Osteocyte (in vitro differentiated cells): ENCODE measurements at regions not wholly inside any gene's neighbourhood (a gene's known extent, or its start where the extent isn't known, plus 50 kb on each side); places are given as distances from the start of the nearest gene placed in this dataset.

Source experiments
- DNase-seq: peaks from one replicate; pipeline ENCODE4 v3.0.0; 2021; ENCODE audit warnings: mixed read lengths; ENCODE audit not compliant: unreplicated experiment; ENCODE audit errors: extremely low spot score
- H3K27ac Mint-ChIP-seq: one replicate; pipeline ENCODE4 v1.8.0; 2021; ENCODE audit warnings: mild to moderate bottlenecking, mixed read lengths; ENCODE audit not compliant: unreplicated experiment
- H3K27me3 Mint-ChIP-seq: one replicate; pipeline ENCODE4 v1.8.0; 2021; ENCODE audit warnings: mixed read lengths; ENCODE audit not compliant: unreplicated experiment
- H3K36me3 Mint-ChIP-seq: one replicate; pipeline ENCODE4 v1.8.0; 2021; ENCODE audit warnings: mixed read lengths; ENCODE audit not compliant: unreplicated experiment
- H3K4me1 Mint-ChIP-seq: one replicate; pipeline ENCODE4 v1.8.0; 2021; ENCODE audit warnings: mixed read lengths; ENCODE audit not compliant: unreplicated experiment
- H3K4me3 Mint-ChIP-seq: one replicate; pipeline ENCODE4 v1.8.0; 2021; ENCODE audit warnings: mild to moderate bottlenecking, moderate library complexity, mixed read lengths; ENCODE audit not compliant: unreplicated experiment
- H3K9me3 Mint-ChIP-seq: one replicate; pipeline ENCODE4 v1.8.0; 2021; ENCODE audit warnings: mixed read lengths; ENCODE audit not compliant: unreplicated experiment
- TF ChIP-seq, protein P1 (sequence below): fragments of 200-600 bp; sonication (generic); IDR thresholded peaks from 2 replicates; pipeline ENCODE4 v1.5.0; 2021; ENCODE audit warnings: antibody characterized with exemption, mild to moderate bottlenecking, moderate library complexity

DNA sequence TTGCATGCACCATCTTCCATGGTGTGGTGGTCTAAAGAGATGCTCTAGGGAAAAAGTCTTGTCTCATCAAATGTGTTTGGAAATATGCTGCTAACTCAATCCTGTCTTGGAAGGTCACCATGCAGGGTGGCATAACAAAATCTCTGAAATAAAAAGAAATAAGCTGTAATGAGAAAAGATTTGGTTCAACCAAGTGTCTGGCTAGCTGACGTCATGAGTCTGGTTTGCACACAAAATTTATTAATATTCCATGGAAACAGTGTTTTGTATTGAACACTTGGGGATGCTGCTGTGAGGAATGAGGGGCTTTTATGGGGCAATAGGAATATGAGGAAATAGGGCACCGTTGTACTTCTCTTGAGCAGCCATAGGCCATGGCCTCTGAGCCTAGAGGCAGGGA lies 575.7 kb upstream of the CDH5 start:
- TF ChIP-seq, protein P1, sequence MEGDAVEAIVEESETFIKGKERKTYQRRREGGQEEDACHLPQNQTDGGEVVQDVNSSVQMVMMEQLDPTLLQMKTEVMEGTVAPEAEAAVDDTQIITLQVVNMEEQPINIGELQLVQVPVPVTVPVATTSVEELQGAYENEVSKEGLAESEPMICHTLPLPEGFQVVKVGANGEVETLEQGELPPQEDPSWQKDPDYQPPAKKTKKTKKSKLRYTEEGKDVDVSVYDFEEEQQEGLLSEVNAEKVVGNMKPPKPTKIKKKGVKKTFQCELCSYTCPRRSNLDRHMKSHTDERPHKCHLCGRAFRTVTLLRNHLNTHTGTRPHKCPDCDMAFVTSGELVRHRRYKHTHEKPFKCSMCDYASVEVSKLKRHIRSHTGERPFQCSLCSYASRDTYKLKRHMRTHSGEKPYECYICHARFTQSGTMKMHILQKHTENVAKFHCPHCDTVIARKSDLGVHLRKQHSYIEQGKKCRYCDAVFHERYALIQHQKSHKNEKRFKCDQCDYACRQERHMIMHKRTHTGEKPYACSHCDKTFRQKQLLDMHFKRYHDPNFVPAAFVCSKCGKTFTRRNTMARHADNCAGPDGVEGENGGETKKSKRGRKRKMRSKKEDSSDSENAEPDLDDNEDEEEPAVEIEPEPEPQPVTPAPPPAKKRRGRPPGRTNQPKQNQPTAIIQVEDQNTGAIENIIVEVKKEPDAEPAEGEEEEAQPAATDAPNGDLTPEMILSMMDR = no peak
- DNase-seq = no peak
- H3K27me3 Mint-ChIP-seq = peaks cover 19% of the 10 kb centered on the region
- H3K4me3 Mint-ChIP-seq = no peak overlapping the region
- H3K27ac Mint-ChIP-seq = no peak overlapping the region
- no peaks in the 10 kb centered on the region for H3K36me3 Mint-ChIP-seq
- no peaks in the 10 kb centered on the region for H3K4me1 Mint-ChIP-seq
- no peaks in the 10 kb centered on the region for H3K9me3 Mint-ChIP-seq

- Mint-ChIP-seq H3K36me3 (no peaks in the 10 kb centered on the region), H3K27ac (no peak overlapping the region), H3K9me3 (no peaks in the 10 kb centered on the region), H3K27me3 (peaks cover 16% of the 10 kb centered on the region), H3K4me3 (no peak overlapping the region), H3K4me1 (no peaks in the 10 kb centered on the region)
- TF ChIP-seq, protein P1 = no peak
- no peak for DNase-seq
These were observed 577.1 kb upstream of the CDH5 start for GRCh38 chr16:65789161-65789945.

- no peaks in the 10 kb centered on the region for H3K36me3 Mint-ChIP-seq
- H3K4me1 Mint-ChIP-seq = peaks cover 6% of the 10 kb centered on the region
- H3K4me3 Mint-ChIP-seq = no peak overlapping the region
- no peak overlapping the region for H3K27ac Mint-ChIP-seq
- no peaks in the 10 kb centered on the region for H3K9me3 Mint-ChIP-seq
- DNase-seq = peak; percentile 51
- TF ChIP-seq, protein P1 = no peak
- H3K27me3 Mint-ChIP-seq = peaks cover 12% of the 10 kb centered on the region
These were observed 577.9 kb upstream of the CDH5 start for GRCh38 chr16:65788434-65789140.

- TF ChIP-seq, protein P1 = no peak
- Mint-ChIP-seq H3K9me3 (no peaks in the 10 kb centered on the region), H3K36me3 (no peaks in the 10 kb centered on the region), H3K4me1 (peaks cover 11% of the 10 kb centered on the region), H3K4me3 (no peak overlapping the region), H3K27ac (no peak overlapping the region), H3K27me3 (peaks cover 12% of the 10 kb centered on the region)
- DNase-seq = peak; percentile 49
These were observed 578.6 kb upstream of the CDH5 start for GRCh38 chr16:65787921-65788320.

- H3K36me3 Mint-ChIP-seq = no peaks in the 10 kb centered on the region
- H3K4me3 Mint-ChIP-seq = no peak overlapping the region
- H3K4me1 Mint-ChIP-seq = peaks cover 18% of the 10 kb centered on the region
- H3K27ac Mint-ChIP-seq = no peak overlapping the region
- TF ChIP-seq, protein P1 = no peak
- H3K9me3 Mint-ChIP-seq = no peaks in the 10 kb centered on the region
- peak; percentile 54 for DNase-seq
- H3K27me3 Mint-ChIP-seq = peaks cover 12% of the 10 kb centered on the region
These were observed 579.6 kb upstream of the CDH5 start for GRCh38 chr16:65786916-65787315.
